A549 (cell line): ENCODE measurements at regions not wholly inside any gene's neighbourhood (a gene's known extent, or its start where the extent isn't known, plus 50 kb on each side); places are given as distances from the start of the nearest gene placed in this dataset.
A peak's percentile ranks its signal among the peaks of the same experiment; 100 is the strongest.

Experiments used
- ATAC-seq, 2 experiments: fragments of 200-7000 bp in 1 of 2; fragments of >200 bp in 1 of 2; cut with Nextera tagmentation in 1 of 2; cut with Tn5 transposase in 1 of 2; 3 replicates each; pipeline versions ENCODE4 v1.8.0 to v1.9.1; 2018 to 2020; ENCODE audit warnings: mild to moderate bottlenecking in 1 of 2, moderate library complexity in 1 of 2
- CTCF ChIA-PET: fragments of 300-600 bp; sonication (Branson Sonifier 250); formaldehyde crosslinking; extraction: SDS; loops from one replicate; lab custom pipeline; 2021; ENCODE audit warnings: antibody characterized with exemption, inconsistent platforms; lab: Yijun Ruan, JAX
- POLR2A ChIA-PET: fragments of 350-600 bp; formaldehyde crosslinking; extraction: SDS; loops from one replicate; lab custom pipeline; 2021; ENCODE audit warnings: antibody characterized with exemption, inconsistent platforms; lab: Yijun Ruan, JAX
- DNase-seq, 2 experiments: peaks; one replicate each; pipeline versions ENCODE4 v3.0.0 to v3.0.0-alpha.2; 2011 to 2016; ENCODE audit warnings: low read depth in 1 of 2, low spot score in 1 of 2
- FAIRE-seq: peaks from 2 replicates; lab custom pipeline; 2011; peaks lifted over from hg19 to GRCh38; lab: Jason Lieb, UNC
- H3K27ac ChIP-seq, 2 experiments: fragments of >200 bp; sonication (Bioruptor Twin); formaldehyde crosslinking; 3 replicates each; pipeline ENCODE4 v1.5.1; 2016 to 2017
- H3K4me1 ChIP-seq: fragments of >200 bp; sonication (Bioruptor Twin); formaldehyde crosslinking; 3 replicates; pipeline ENCODE4 v1.6.1; 2016
- H3K4me2 ChIP-seq: fragments of >200 bp; sonication (Bioruptor Twin); formaldehyde crosslinking; 3 replicates; pipeline ENCODE4 v1.6.1; 2016
- H3K4me3 ChIP-seq: fragments of >200 bp; sonication (Bioruptor Twin); formaldehyde crosslinking; 3 replicates; pipeline ENCODE4 v1.5.1; 2016
- H3K9me3 ChIP-seq: fragments of >200 bp; sonication (Bioruptor Twin); formaldehyde crosslinking; 3 replicates; pipeline ENCODE4 v1.6.1; 2016
- CBX2 ChIP-seq: fragments of 200-600 bp; sonication (generic); IDR thresholded peaks from 2 replicates; pipeline ENCODE4 v1.6.1; 2016; ENCODE audit warnings: low read depth, mild to moderate bottlenecking, borderline replicate concordance
- CEBPB ChIP-seq, 2 experiments: fragments of >200 bp in 1 of 2; sonication (Bioruptor Twin) in 1 of 2; formaldehyde crosslinking in 1 of 2; IDR thresholded peaks; 2 replicates each; pipeline ENCODE4 v1.6.1; 2012 to 2016
- CHD4 ChIP-seq: fragments of 200-600 bp; sonication (generic); IDR thresholded peaks from 2 replicates; pipeline ENCODE4 v1.6.1; 2016; ENCODE audit warnings: antibody characterized with exemption, mild to moderate bottlenecking, borderline replicate concordance
- EHMT2 ChIP-seq: fragments of 200-600 bp; sonication (generic); IDR thresholded peaks from 2 replicates; pipeline ENCODE4 v1.6.1; 2016; ENCODE audit warnings: antibody characterized with exemption, low read depth, mild to moderate bottlenecking, moderate library complexity
- EP300 ChIP-seq, 2 experiments: fragments of >200 bp; sonication (Bioruptor Twin); formaldehyde crosslinking; IDR thresholded peaks; 2 replicates in 1 of 2; 3 replicates in 1 of 2; pipeline ENCODE4 v1.6.1; 2016 to 2017
- ESRRA ChIP-seq: fragments of 150-350 bp; IDR thresholded peaks from 2 replicates; pipeline ENCODE4 v1.6.1; 2014; ENCODE audit warnings: mild to moderate bottlenecking, low read length, borderline replicate concordance
- FOSL2 ChIP-seq, 2 experiments: fragments of 450-650 bp in 1 of 2; fragments of >200 bp in 1 of 2; sonication (Bioruptor Twin) in 1 of 2; formaldehyde crosslinking; IDR thresholded peaks; 2 replicates each; pipeline versions ENCODE4 v1.5.0 to v1.6.1; 2016 to 2020; ENCODE audit warnings: mild to moderate bottlenecking in 1 of 2, moderate library complexity in 1 of 2
- FOXS1 ChIP-seq: fragments of 250-450 bp; sonication (Bioruptor Pico); IDR thresholded peaks from 2 replicates; pipeline ENCODE4 v1.5.0; 2020; ENCODE audit warnings: mild to moderate bottlenecking, moderate library complexity
- GATA3 ChIP-seq: IDR thresholded peaks from 2 replicates; pipeline ENCODE4 v1.6.1; 2012; ENCODE audit warnings: borderline replicate concordance
- HDAC2 ChIP-seq: fragments of 200-600 bp; sonication (generic); IDR thresholded peaks from 2 replicates; pipeline ENCODE4 v1.6.1; 2016
- HES2 ChIP-seq: fragments of >200 bp; sonication (Bioruptor Twin); formaldehyde crosslinking; IDR thresholded peaks from 2 replicates; pipeline ENCODE4 v1.6.1; 2016
- HOXA7 ChIP-seq: fragments of 250-450 bp; sonication (Bioruptor Pico); IDR thresholded peaks from 2 replicates; pipeline ENCODE4 v1.5.0; 2020; ENCODE audit warnings: mild to moderate bottlenecking, moderate library complexity
- JUN ChIP-seq, 2 experiments: fragments of >200 bp; sonication (Bioruptor Twin); formaldehyde crosslinking; IDR thresholded peaks; 2 replicates in 1 of 2; 3 replicates in 1 of 2; pipeline ENCODE4 v1.6.1; 2016 to 2017
- KDM1A ChIP-seq: fragments of 200-600 bp; sonication (generic); IDR thresholded peaks from 2 replicates; pipeline ENCODE4 v1.6.1; 2016; ENCODE audit warnings: low read depth, mild to moderate bottlenecking
- KDM5A ChIP-seq: fragments of 200-600 bp; sonication (generic); IDR thresholded peaks from 2 replicates; pipeline ENCODE4 v1.6.1; 2016; ENCODE audit warnings: antibody characterized with exemption, mild to moderate bottlenecking
- MAFK ChIP-seq: fragments of 450-650 bp; IDR thresholded peaks from 2 replicates; pipeline ENCODE4 v1.6.1; 2014; ENCODE audit not compliant: partially characterized antibody
- MAZ ChIP-seq: fragments of 150-350 bp; IDR thresholded peaks from 2 replicates; pipeline ENCODE4 v1.6.1; 2014; ENCODE audit warnings: antibody characterized with exemption, low read depth, low read length, borderline replicate concordance
- MYC ChIP-seq: IDR thresholded peaks from 2 replicates; pipeline ENCODE4 v1.6.1; 2012; ENCODE audit warnings: mild to moderate bottlenecking, inconsistent platforms, low read length, improper control_type of control experiment, borderline replicate concordance
- NFE2L2 ChIP-seq: fragments of 150-350 bp; conservative IDR thresholded peaks from 2 replicates; pipeline ENCODE4 v1.6.1; 2014; ENCODE audit warnings: low read length
- NR3C1 ChIP-seq: fragments of >200 bp; sonication (Bioruptor Twin); formaldehyde crosslinking; IDR thresholded peaks from 3 replicates; pipeline ENCODE4 v1.6.1; 2017
- POLR2AphosphoS2 ChIP-seq: conservative IDR thresholded peaks from 2 replicates; pipeline ENCODE4 v1.6.1; 2012; ENCODE audit warnings: low read length, improper control_type of control experiment, inconsistent platforms
- RARB ChIP-seq: fragments of 250-450 bp; sonication (Bioruptor Pico); IDR thresholded peaks from 2 replicates; pipeline ENCODE4 v1.8.0; 2021; ENCODE audit warnings: mild to moderate bottlenecking, moderate library complexity
- RCOR1 ChIP-seq: fragments of 150-350 bp; IDR thresholded peaks from 2 replicates; pipeline ENCODE4 v1.6.1; 2014; ENCODE audit warnings: antibody characterized with exemption, low read length, low read depth
- SMC3 ChIP-seq: fragments of >200 bp; sonication (Bioruptor Twin); formaldehyde crosslinking; IDR thresholded peaks from 3 replicates; pipeline ENCODE4 v1.6.1; 2018; ENCODE audit warnings: inconsistent platforms
- SREBF2 ChIP-seq: fragments of 450-650 bp; IDR thresholded peaks from 2 replicates; pipeline ENCODE4 v1.6.1; 2014; ENCODE audit warnings: mild to moderate bottlenecking, moderate library complexity
- TFCP2L1 ChIP-seq: fragments of 250-450 bp; sonication (Bioruptor Pico); IDR thresholded peaks from 2 replicates; pipeline ENCODE4 v1.5.0; 2021; ENCODE audit warnings: mild to moderate bottlenecking
- ZFP36 ChIP-seq: fragments of 450-650 bp; IDR thresholded peaks from 2 replicates; pipeline ENCODE4 v1.6.1; 2014; ENCODE audit warnings: borderline replicate concordance; ENCODE audit not compliant: partially characterized antibody
- ZNF302 ChIP-seq: fragments of 250-450 bp; sonication (Bioruptor Pico); IDR thresholded peaks from 2 replicates; pipeline ENCODE4 v1.9.0; 2021; ENCODE audit warnings: inconsistent platforms, mild to moderate bottlenecking, moderate library complexity
- ZSCAN20 ChIP-seq: fragments of 250-450 bp; sonication (Bioruptor Pico); IDR thresholded peaks from 2 replicates; pipeline ENCODE4 v1.8.0; 2022; ENCODE audit warnings: mild to moderate bottlenecking, moderate library complexity
- WGBS: methylation state at CpG from one replicate; pipeline ENCODE4 v1.1.6; 2017; ENCODE audit errors: missing lambda C conversion rate; 5-methylcytosine and 5-hydroxymethylcytosine counted together
- TF ChIP-seq, protein P1 (sequence below): IDR thresholded peaks from 2 replicates; pipeline ENCODE4 v1.6.1; 2012; ENCODE audit warnings: low read depth, borderline replicate concordance
- TF ChIP-seq, protein P2 (sequence below): fragments of >200 bp; sonication (Bioruptor Twin); formaldehyde crosslinking; IDR thresholded peaks from 3 replicates; pipeline ENCODE4 v1.5.1; 2016

DNA sequence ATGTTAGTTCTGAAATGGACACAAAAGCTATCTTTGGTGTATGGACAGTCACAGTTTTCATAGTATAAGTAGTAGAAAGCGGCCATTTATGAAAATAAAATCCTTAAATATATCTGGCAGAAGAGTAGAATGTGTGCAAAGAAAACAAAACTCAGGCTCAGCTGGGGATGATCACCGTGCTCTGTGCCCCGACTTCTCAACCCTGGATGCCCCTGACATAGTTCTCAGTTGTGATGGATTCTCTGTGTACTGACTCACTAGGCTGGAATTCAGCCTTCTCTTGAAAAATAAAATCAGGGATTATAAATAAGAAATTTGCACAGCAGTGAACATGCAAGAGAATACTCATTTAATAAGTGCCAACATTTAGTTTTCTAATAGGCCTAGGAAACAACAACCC, 925.1 kb upstream of the NR2F2 start:
- POLR2A ChIA-PET, result no interaction called here
- no peak overlapping the region for H3K27ac ChIP-seq
- H3K4me3 ChIP-seq, result no peak overlapping the region
- CTCF ChIA-PET, result no interaction called here
- H3K9me3 ChIP-seq, result no peaks in the 10 kb centered on the region
- H3K4me1 ChIP-seq, result no peaks in the 10 kb centered on the region
- 20% methylated on average over 3 of the region's 3 CpGs for WGBS
- FAIRE-seq (no peak), DNase-seq (no peak), ATAC-seq (no peak)
- H3K4me2 ChIP-seq, result no peak overlapping the region
- TF ChIP-seq KDM5A (no peak), ZNF302 (no peak)

GRCh38 chr15:95407534-95407933, 923.0 kb upstream of the NR2F2 start:
- CTCF ChIA-PET, result interaction anchor here (0.6 kb wide), 1 partner anchor 47 kb away, joined by 5 read pairs; no protein-coding TSS in a partner anchor
- Histone ChIP-seq H3K27ac (no peak overlapping the region), H3K4me2 (no peak overlapping the region), H3K4me1 (no peaks in the 10 kb centered on the region), H3K9me3 (no peaks in the 10 kb centered on the region), H3K4me3 (no peak overlapping the region)
- peak; percentile 77 for TF ChIP-seq MAFK
- no peak for TF ChIP-seq FOSL2 (IDR thresholded peaks at IDR 0.05)
- no peak for TF ChIP-seq FOSL2 (CRISPR knock-in tag; IDR thresholded peaks at IDR 0.05)
- ATAC-seq (no peak), FAIRE-seq (peak; percentile 92), DNase-seq (no peak)
- POLR2A ChIA-PET, result no interaction called here

GRCh38 chr15:95409211-95409610, 921.3 kb upstream of the NR2F2 start:
- H3K9me3 ChIP-seq, result no peaks in the 10 kb centered on the region

DNA sequence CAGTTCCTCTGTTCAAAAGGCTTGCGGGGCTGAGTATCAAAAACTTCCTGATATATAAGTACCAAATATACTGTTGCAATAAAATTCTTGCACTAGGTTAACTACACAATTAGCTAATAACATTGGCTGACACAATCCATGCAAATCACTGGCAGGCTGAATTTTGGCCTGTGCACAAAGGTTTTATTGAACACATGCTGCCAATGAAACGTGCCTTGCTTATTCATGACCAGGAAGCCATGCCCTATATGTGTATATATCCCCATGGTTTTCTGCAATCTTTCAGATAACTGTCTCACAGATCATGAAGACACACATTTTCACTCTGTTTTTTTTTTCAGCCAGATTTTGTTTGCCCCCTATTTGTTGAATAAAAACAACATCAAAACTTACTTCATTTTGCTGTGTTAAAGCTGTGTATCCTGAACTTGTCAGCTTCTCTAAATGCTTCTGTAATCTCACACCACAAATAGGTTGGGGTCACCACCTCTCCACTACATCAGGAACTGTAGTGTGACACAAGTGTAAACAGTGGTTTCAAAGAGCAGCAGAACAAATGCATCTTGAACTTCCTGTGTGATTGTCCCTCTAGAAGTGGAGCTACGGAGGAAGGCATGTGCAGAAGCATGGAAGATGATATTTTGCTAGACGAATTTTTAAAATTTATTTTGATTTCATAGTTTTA, 920.7 kb upstream of the NR2F2 start:
- Histone ChIP-seq H3K9me3 (no peaks in the 10 kb centered on the region), H3K27ac (no peak overlapping the region), H3K4me1 (no peaks in the 10 kb centered on the region), H3K4me3 (no peak overlapping the region), H3K4me2 (no peak overlapping the region)
- ChIA-PET POLR2A (no interaction called here), CTCF (interaction anchor here (1.5 kb wide), 1 partner anchor 16 kb away, joined by 3 read pairs; no protein-coding TSS in a partner anchor)
- 26% methylated on average over 4 of the region's 4 CpGs for WGBS
- FAIRE-seq (no peak), ATAC-seq (no peak), DNase-seq (no peak)
- TF ChIP-seq ESRRA, result no peak
- TF ChIP-seq NR3C1, result no peak
- TF ChIP-seq EHMT2, result no peak
- TF ChIP-seq ZSCAN20 (CRISPR knock-in tag), result no peak
- no peak for TF ChIP-seq SMC3
- no peak for TF ChIP-seq HOXA7
- TF ChIP-seq CEBPB (IDR thresholded peaks at IDR 0.05), result no peak
- TF ChIP-seq EP300 (IDR thresholded peaks at IDR 0.05), result no peak
- TF ChIP-seq KDM1A, result no peak
- no peak for TF ChIP-seq HES2
- TF ChIP-seq, protein P1, sequence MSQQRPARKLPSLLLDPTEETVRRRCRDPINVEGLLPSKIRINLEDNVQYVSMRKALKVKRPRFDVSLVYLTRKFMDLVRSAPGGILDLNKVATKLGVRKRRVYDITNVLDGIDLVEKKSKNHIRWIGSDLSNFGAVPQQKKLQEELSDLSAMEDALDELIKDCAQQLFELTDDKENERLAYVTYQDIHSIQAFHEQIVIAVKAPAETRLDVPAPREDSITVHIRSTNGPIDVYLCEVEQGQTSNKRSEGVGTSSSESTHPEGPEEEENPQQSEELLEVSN, result no peak

More at GRCh38 chr15:95409211-95409610, 921.3 kb upstream of the NR2F2 start:
- H3K4me1 ChIP-seq, result no peaks in the 10 kb centered on the region
- no peak overlapping the region for H3K27ac ChIP-seq
- POLR2A ChIA-PET, result no interaction called here
- DNase-seq, result no peak
- no peak overlapping the region for H3K4me2 ChIP-seq
- TF ChIP-seq HDAC2 (no peak), TFCP2L1 (no peak), CBX2 (no peak), JUN (IDR thresholded peaks at IDR 0.05) (no peak), MYC (no peak), KDM1A (no peak), FOXS1 (CRISPR knock-in tag) (no peak), POLR2AphosphoS2 (no peak), CEBPB (IDR thresholded peaks at IDR 0.05) (no peak), MAZ (no peak), CHD4 (no peak), SREBF2 (no peak), FOSL2 (IDR thresholded peaks at IDR 0.05) (no peak), FOSL2 (CRISPR knock-in tag; IDR thresholded peaks at IDR 0.05) (no peak), RCOR1 (no peak), GATA3 (no peak), NFE2L2 (no peak), ZFP36 (no peak), RARB (CRISPR knock-in tag) (no peak)
- TF ChIP-seq, protein P1, result no peak
- TF ChIP-seq, protein P2, sequence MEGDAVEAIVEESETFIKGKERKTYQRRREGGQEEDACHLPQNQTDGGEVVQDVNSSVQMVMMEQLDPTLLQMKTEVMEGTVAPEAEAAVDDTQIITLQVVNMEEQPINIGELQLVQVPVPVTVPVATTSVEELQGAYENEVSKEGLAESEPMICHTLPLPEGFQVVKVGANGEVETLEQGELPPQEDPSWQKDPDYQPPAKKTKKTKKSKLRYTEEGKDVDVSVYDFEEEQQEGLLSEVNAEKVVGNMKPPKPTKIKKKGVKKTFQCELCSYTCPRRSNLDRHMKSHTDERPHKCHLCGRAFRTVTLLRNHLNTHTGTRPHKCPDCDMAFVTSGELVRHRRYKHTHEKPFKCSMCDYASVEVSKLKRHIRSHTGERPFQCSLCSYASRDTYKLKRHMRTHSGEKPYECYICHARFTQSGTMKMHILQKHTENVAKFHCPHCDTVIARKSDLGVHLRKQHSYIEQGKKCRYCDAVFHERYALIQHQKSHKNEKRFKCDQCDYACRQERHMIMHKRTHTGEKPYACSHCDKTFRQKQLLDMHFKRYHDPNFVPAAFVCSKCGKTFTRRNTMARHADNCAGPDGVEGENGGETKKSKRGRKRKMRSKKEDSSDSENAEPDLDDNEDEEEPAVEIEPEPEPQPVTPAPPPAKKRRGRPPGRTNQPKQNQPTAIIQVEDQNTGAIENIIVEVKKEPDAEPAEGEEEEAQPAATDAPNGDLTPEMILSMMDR, result no peak
- CTCF ChIA-PET, result interaction anchor here (1.5 kb wide), 1 partner anchor 16 kb away, joined by 3 read pairs; no protein-coding TSS in a partner anchor
- 5% methylated on average over 2 of the region's 2 CpGs for WGBS
- no peak overlapping the region for H3K4me3 ChIP-seq
- FAIRE-seq, result no peak
- no peak for ATAC-seq
